Testis (tissue), 2 donors: ENCODE measurements at regions not wholly inside any gene's neighbourhood (a gene's known extent, or its start where the extent isn't known, plus 50 kb on each side); places are given as distances from the start of the nearest gene placed in this dataset.

ENCODE experiments used
- POLR2A ChIP-seq: fragments of 450-650 bp; IDR thresholded peaks from one replicate; pipeline ENCODE4 v1.6.1; 2017; ENCODE audit warnings: antibody characterized with exemption, mild to moderate bottlenecking, moderate library complexity
- TF ChIP-seq, protein P1 (sequence below), 3 experiments: fragments of 450-650 bp in 2 of 3; fragments of 200-600 bp in 1 of 3; sonication (generic) in 1 of 3; IDR thresholded peaks; one replicate each; pipeline ENCODE4 v1.5.1; 2016 to 2019; ENCODE audit warnings: antibody characterized with exemption in 3 of 3, mild to moderate bottlenecking in 2 of 3, moderate library complexity in 1 of 3

DNA sequence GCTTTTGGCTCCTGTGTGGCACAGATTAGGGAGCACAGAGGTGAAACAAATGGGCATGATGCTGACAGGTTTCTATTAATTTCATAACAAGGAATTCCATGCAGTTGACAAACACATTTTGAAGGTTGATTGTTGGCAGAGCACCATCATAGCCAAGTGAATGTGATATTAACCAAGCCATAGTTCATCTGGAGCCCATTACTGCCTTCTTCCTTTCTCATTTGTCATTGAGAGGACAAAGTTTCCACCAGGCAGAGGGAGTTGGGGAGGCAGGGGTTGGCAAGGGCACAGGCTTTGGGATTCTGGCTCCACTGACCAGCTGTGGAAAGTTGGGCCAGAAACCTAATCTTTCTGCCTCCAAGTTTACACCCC lies 325.2 kb downstream of the MFSD1 start:
- TF ChIP-seq, protein P1, sequence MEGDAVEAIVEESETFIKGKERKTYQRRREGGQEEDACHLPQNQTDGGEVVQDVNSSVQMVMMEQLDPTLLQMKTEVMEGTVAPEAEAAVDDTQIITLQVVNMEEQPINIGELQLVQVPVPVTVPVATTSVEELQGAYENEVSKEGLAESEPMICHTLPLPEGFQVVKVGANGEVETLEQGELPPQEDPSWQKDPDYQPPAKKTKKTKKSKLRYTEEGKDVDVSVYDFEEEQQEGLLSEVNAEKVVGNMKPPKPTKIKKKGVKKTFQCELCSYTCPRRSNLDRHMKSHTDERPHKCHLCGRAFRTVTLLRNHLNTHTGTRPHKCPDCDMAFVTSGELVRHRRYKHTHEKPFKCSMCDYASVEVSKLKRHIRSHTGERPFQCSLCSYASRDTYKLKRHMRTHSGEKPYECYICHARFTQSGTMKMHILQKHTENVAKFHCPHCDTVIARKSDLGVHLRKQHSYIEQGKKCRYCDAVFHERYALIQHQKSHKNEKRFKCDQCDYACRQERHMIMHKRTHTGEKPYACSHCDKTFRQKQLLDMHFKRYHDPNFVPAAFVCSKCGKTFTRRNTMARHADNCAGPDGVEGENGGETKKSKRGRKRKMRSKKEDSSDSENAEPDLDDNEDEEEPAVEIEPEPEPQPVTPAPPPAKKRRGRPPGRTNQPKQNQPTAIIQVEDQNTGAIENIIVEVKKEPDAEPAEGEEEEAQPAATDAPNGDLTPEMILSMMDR (IDR thresholded peaks at IDR 0.05), result no peak
- TF ChIP-seq POLR2A, result no peak
